Esophagus muscularis mucosa (tissue), 4 donors: ENCODE measurements at regions not wholly inside any gene's neighbourhood (a gene's known extent, or its start where the extent isn't known, plus 50 kb on each side); places are given as distances from the start of the nearest gene placed in this dataset.

Experiments
- CTCF ChIP-seq, 3 experiments: fragments of 200-600 bp in 2 of 3; fragments of 450-650 bp in 1 of 3; sonication (generic) in 2 of 3; IDR thresholded peaks; one replicate each; pipeline ENCODE4 v1.5.1; 2017 to 2019; ENCODE audit warnings: antibody characterized with exemption in 3 of 3, mild to moderate bottlenecking in 2 of 3, moderate library complexity in 1 of 3
- EP300 ChIP-seq: sonication (generic); formaldehyde crosslinking; IDR thresholded peaks from one replicate; pipeline ENCODE4 v1.6.1; 2017; ENCODE audit warnings: antibody characterized with exemption
- POLR2AphosphoS5 ChIP-seq, 2 donors: sonication (generic); formaldehyde crosslinking; IDR thresholded peaks; one replicate each; pipeline ENCODE4 v1.6.1; 2017; ENCODE audit warnings: antibody characterized with exemption in 2 of 2

GRCh38 chr1:181250038-181250437, 161.5 kb downstream of the IER5 start:
- TF ChIP-seq CTCF (IDR thresholded peaks at IDR 0.05) (no peak), POLR2AphosphoS5 (IDR thresholded peaks at IDR 0.05) (no peak), EP300 (no peak)
